ENCODE measurements at regions not wholly inside any gene's neighbourhood (a gene's known extent, or its start where the extent isn't known, plus 50 kb on each side); places are given as distances from the start of the nearest gene placed in this dataset.

DNA sequence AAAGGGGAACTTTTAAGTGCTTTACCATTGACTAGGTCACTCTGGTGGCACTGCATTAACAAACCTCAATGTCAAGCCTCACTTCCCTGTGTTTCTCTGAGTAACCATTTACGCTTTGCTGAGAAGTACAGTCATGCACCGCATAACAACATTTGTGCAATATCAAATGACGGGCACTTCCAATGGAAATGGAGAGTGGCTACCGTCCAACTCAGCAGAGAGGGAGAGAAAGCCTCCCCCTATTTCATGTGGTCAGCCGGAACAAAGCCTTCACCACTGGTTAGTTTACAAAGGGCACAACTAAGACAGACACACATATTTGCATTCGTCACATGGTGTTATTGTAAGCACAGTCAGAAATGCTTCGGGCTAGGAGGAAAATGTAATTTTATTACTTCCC lies 117.3 kb downstream of the RASSF10 start:
- ChIA-PET POLR2A (no interaction called here), CTCF (no interaction called here)
- H3K36me3 Mint-ChIP-seq = peaks cover 13% of the 10 kb centered on the region
- no peak overlapping the region for H3K27ac Mint-ChIP-seq
- no peaks in the 10 kb centered on the region; the same call in 1 of the 2 replicates for H3K27me3 Mint-ChIP-seq (ENCODE audit: low read depth)
- H3K9me3 Mint-ChIP-seq = peaks cover 33% of the 10 kb centered on the region
- H3K4me3 Mint-ChIP-seq = no peak overlapping the region
- H3K4me1 Mint-ChIP-seq = peaks cover 2% of the 10 kb centered on the region; the same call in 1 of the 2 replicates
- DNase-seq (ENCODE audit: low spot score) (no peak), ATAC-seq (no peak)
- no peak for TF ChIP-seq CREB1 (CRISPR knock-in tag; IDR thresholded peaks at IDR 0.05)

- no peak overlapping the region for H3K27ac Mint-ChIP-seq
- peaks cover 34% of the 10 kb centered on the region for H3K9me3 Mint-ChIP-seq
- ChIA-PET CTCF (interaction anchor here (0.6 kb wide), 1 partner anchor 1466 kb away, joined by 3 read pairs; no protein-coding TSS in a partner anchor), POLR2A (no interaction called here)
- H3K4me1 Mint-ChIP-seq = peaks cover 2% of the 10 kb centered on the region; the same call in 1 of the 2 replicates
- H3K4me3 Mint-ChIP-seq = no peak overlapping the region
- TF ChIP-seq, protein P1, sequence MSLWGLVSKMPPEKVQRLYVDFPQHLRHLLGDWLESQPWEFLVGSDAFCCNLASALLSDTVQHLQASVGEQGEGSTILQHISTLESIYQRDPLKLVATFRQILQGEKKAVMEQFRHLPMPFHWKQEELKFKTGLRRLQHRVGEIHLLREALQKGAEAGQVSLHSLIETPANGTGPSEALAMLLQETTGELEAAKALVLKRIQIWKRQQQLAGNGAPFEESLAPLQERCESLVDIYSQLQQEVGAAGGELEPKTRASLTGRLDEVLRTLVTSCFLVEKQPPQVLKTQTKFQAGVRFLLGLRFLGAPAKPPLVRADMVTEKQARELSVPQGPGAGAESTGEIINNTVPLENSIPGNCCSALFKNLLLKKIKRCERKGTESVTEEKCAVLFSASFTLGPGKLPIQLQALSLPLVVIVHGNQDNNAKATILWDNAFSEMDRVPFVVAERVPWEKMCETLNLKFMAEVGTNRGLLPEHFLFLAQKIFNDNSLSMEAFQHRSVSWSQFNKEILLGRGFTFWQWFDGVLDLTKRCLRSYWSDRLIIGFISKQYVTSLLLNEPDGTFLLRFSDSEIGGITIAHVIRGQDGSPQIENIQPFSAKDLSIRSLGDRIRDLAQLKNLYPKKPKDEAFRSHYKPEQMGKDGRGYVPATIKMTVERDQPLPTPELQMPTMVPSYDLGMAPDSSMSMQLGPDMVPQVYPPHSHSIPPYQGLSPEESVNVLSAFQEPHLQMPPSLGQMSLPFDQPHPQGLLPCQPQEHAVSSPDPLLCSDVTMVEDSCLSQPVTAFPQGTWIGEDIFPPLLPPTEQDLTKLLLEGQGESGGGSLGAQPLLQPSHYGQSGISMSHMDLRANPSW (CRISPR knock-in tag; conservative IDR thresholded peaks at IDR 0.05; ENCODE audit: low read depth) = no peak
- TF ChIP-seq RELA (CRISPR knock-in tag; IDR thresholded peaks at IDR 0.05; ENCODE audit: borderline replicate concordance) = no peak
- TF ChIP-seq ELF4 (CRISPR knock-in tag; IDR thresholded peaks at IDR 0.05; ENCODE audit: low read depth) = no peak
- TF ChIP-seq, protein P2, sequence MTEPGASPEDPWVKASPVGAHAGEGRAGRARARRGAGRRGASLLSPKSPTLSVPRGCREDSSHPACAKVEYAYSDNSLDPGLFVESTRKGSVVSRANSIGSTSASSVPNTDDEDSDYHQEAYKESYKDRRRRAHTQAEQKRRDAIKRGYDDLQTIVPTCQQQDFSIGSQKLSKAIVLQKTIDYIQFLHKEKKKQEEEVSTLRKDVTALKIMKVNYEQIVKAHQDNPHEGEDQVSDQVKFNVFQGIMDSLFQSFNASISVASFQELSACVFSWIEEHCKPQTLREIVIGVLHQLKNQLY (CRISPR knock-in tag; IDR thresholded peaks at IDR 0.05) = no peak
- no peak for TF ChIP-seq ATF3 (CRISPR knock-in tag; conservative IDR thresholded peaks at IDR 0.05)
- no peak for TF ChIP-seq HMGA2 (CRISPR knock-in tag; IDR thresholded peaks at IDR 0.05)
- no peak for TF ChIP-seq SMAD4 (CRISPR knock-in tag; IDR thresholded peaks at IDR 0.05)
- no peak for TF ChIP-seq ZNF423 (CRISPR knock-in tag; IDR thresholded peaks at IDR 0.05)
- no peak for TF ChIP-seq ZNF263 (CRISPR knock-in tag; IDR thresholded peaks at IDR 0.05; ENCODE audit: low read depth)
- TF ChIP-seq MYBL2 (CRISPR knock-in tag; IDR thresholded peaks at IDR 0.05) = no peak
- no peak for TF ChIP-seq NFATC4 (CRISPR knock-in tag; IDR thresholded peaks at IDR 0.05)
- TF ChIP-seq GRHL2 (CRISPR knock-in tag; IDR thresholded peaks at IDR 0.05; ENCODE audit: insufficient replicate concordance, severe bottlenecking) = no peak
- TF ChIP-seq, protein P3, sequence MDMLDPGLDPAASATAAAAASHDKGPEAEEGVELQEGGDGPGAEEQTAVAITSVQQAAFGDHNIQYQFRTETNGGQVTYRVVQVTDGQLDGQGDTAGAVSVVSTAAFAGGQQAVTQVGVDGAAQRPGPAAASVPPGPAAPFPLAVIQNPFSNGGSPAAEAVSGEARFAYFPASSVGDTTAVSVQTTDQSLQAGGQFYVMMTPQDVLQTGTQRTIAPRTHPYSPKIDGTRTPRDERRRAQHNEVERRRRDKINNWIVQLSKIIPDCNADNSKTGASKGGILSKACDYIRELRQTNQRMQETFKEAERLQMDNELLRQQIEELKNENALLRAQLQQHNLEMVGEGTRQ (CRISPR knock-in tag; IDR thresholded peaks at IDR 0.05) = no peak
- TF ChIP-seq SMAD3 (CRISPR knock-in tag; IDR thresholded peaks at IDR 0.05; ENCODE audit: borderline replicate concordance) = no peak
- no peak for DNase-seq (ENCODE audit: low spot score)
- ATAC-seq = no peak
- no peaks in the 10 kb centered on the region; the same call in 1 of the 2 replicates for H3K27me3 Mint-ChIP-seq (ENCODE audit: low read depth)
- H3K36me3 Mint-ChIP-seq = peaks cover 12% of the 10 kb centered on the region
Measured at GRCh38 chr11:13127161-13127560, 118.0 kb downstream of the RASSF10 start.

DNA sequence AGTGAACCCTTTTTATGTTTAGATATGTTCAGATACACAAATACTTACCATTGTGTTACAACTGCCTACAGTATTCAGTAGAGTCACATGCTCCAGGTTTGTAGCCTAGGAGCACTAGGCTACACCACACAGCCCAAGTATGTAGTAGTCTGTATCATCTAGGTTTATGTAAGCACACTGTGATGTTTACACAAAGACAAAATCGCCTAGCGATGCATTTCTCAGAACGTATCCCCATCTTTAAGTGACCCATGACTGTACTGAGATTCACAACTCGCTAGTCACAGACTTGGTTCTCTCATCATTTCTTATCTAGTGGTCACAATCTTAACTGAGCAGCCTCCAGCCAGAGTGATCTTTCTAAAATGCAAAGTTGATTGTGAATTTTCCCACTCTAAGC lies 119.2 kb downstream of the RASSF10 start:
- H3K27me3 Mint-ChIP-seq (ENCODE audit: low read depth) = no peaks in the 10 kb centered on the region; the same call in 1 of the 2 replicates
- no peak for DNase-seq (ENCODE audit: low spot score)

More for the DNA sequence above, 119.2 kb downstream of the RASSF10 start:
- no peak for TF ChIP-seq ZNF263 (CRISPR knock-in tag; IDR thresholded peaks at IDR 0.05; ENCODE audit: low read depth)
- TF ChIP-seq CBFB (CRISPR knock-in tag; IDR thresholded peaks at IDR 0.05; ENCODE audit: low read depth) = no peak
- TF ChIP-seq ARID4B (CRISPR knock-in tag; IDR thresholded peaks at IDR 0.05; ENCODE audit: borderline replicate concordance) = no peak
- no peak for TF ChIP-seq NFYB (CRISPR knock-in tag; conservative IDR thresholded peaks at IDR 0.05; ENCODE audit: low read depth)
- TF ChIP-seq, protein P3 (CRISPR knock-in tag; IDR thresholded peaks at IDR 0.05) = no peak
- no peak for TF ChIP-seq GRHL2 (CRISPR knock-in tag; IDR thresholded peaks at IDR 0.05; ENCODE audit: insufficient replicate concordance, severe bottlenecking)
- TF ChIP-seq CREB1 (CRISPR knock-in tag; IDR thresholded peaks at IDR 0.05) = no peak
- Mint-ChIP-seq H3K27ac (no peak overlapping the region), H3K36me3 (peaks cover under 1% of the 10 kb centered on the region; the same call in 1 of the 2 replicates), H3K4me1 (peaks cover 2% of the 10 kb centered on the region; the same call in 1 of the 2 replicates), H3K9me3 (peaks cover 22% of the 10 kb centered on the region), H3K4me3 (no peak overlapping the region)
- no peak for ATAC-seq
- ChIA-PET POLR2A (no interaction called here), CTCF (no interaction called here)
